Esophagus muscularis mucosa (tissue), 4 donors: ENCODE measurements at regions not wholly inside any gene's neighbourhood (a gene's known extent, or its start where the extent isn't known, plus 50 kb on each side); places are given as distances from the start of the nearest gene placed in this dataset.
"Not testable (repeated sequence)": the region's sequence is repeated elsewhere in the genome, so short reads cannot be mapped to it uniquely, and the experiment has no call there.

ENCODE experiments used
- EP300 ChIP-seq: sonication (generic); formaldehyde crosslinking; IDR thresholded peaks from one replicate; pipeline ENCODE4 v1.6.1; 2017; ENCODE audit warnings: antibody characterized with exemption
- POLR2A ChIP-seq: fragments of 450-650 bp; IDR thresholded peaks from one replicate; pipeline ENCODE4 v1.6.1; 2017; ENCODE audit warnings: antibody characterized with exemption, moderate library complexity, mild to moderate bottlenecking, low read depth
- POLR2AphosphoS5 ChIP-seq, 2 donors: sonication (generic); formaldehyde crosslinking; IDR thresholded peaks; one replicate each; pipeline ENCODE4 v1.6.1; 2017; ENCODE audit warnings: antibody characterized with exemption in 2 of 2
- TF ChIP-seq, protein P1 (sequence below), 3 experiments: fragments of 200-600 bp in 2 of 3; fragments of 450-650 bp in 1 of 3; sonication (generic) in 2 of 3; IDR thresholded peaks; one replicate each; pipeline ENCODE4 v1.5.1; 2017 to 2019; ENCODE audit warnings: antibody characterized with exemption in 3 of 3, mild to moderate bottlenecking in 2 of 3, moderate library complexity in 1 of 3

DNA sequence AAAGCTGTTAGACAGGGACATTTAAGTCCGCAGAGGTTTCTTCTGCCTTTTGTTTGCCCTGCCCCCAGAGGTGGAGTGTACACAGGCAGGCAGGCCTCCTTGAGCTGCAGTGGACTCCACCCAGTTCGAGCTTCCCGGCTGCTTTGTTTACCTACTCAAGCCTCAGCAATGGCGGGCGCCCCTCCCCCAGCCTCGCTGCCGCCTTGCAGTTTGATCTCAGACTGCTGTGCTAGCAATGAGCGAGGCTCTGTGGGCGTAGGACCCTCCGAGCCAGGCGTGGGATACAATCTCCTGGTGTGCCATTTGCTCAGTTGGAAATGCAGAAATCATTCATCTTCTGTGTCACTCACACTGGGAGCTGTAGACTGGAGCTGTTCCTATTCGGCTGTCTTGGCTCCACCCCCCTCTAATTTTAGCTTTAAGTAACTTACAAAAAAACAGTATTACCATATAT is 171.5 kb downstream of the PLCE1 start:
- not testable (repeated sequence) for TF ChIP-seq POLR2AphosphoS5 (IDR thresholded peaks at IDR 0.05); EP300; POLR2A
- TF ChIP-seq, protein P1, sequence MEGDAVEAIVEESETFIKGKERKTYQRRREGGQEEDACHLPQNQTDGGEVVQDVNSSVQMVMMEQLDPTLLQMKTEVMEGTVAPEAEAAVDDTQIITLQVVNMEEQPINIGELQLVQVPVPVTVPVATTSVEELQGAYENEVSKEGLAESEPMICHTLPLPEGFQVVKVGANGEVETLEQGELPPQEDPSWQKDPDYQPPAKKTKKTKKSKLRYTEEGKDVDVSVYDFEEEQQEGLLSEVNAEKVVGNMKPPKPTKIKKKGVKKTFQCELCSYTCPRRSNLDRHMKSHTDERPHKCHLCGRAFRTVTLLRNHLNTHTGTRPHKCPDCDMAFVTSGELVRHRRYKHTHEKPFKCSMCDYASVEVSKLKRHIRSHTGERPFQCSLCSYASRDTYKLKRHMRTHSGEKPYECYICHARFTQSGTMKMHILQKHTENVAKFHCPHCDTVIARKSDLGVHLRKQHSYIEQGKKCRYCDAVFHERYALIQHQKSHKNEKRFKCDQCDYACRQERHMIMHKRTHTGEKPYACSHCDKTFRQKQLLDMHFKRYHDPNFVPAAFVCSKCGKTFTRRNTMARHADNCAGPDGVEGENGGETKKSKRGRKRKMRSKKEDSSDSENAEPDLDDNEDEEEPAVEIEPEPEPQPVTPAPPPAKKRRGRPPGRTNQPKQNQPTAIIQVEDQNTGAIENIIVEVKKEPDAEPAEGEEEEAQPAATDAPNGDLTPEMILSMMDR (IDR thresholded peaks at IDR 0.05), result not testable (repeated sequence)
